ENCODE measurements at regions not wholly inside any gene's neighbourhood (a gene's known extent, or its start where the extent isn't known, plus 50 kb on each side); places are given as distances from the start of the nearest gene placed in this dataset.
"Not testable (repeated sequence)": the region's sequence is repeated elsewhere in the genome, so short reads cannot be mapped to it uniquely, and the experiment has no call there.

- FAIRE-seq, result no peak
These were observed 382.2 kb downstream of the FLRT2 start for GRCh38 chr14:85912141-85912540.

GRCh38 chr14:85911044-85911443 is 381.1 kb downstream of the FLRT2 start:
- FAIRE-seq, result no peak

DNA sequence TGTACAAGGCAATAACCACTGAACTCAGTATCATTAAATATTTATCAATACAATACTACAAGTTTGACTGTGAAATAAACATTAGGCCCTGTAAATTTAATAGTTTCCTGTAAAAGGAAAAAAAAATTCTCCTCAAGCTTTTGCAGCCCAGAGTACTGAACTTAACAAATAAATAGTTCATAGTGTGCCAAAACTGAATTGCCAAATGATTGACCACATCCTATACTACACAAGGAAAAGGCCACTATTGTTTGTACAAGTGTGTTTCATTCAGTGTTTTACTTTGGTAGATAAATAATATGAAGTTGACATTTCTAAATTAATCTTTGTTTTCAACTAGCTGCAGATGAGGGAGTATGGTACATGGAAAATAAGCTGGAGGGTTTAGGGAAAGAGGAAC is 379.6 kb downstream of the FLRT2 start:
- FAIRE-seq, result no peak

DNA sequence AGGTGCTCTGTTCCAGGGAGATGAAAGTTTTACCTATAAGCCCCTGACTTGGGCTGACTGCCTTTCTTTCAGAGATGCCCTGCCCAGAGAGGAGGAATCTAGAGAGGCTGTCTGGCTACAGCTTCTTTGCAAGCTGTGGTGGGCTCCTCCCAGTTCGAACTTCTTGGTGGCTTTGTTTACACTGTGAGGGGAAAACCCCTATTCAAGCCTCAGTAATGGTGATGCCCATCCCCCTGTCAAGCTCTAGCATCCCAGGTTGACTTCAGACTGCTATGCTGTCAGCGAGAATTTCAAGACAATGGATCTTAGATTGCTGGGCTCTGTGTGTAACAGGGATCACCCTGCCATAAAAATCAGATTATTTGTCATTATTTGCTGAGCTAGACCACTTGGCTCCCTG is 377.6 kb downstream of the FLRT2 start:
- FAIRE-seq, result no peak

GRCh38 chr14:85897808-85898207 is 367.9 kb downstream of the FLRT2 start:
- no peak for FAIRE-seq

- FAIRE-seq, result no peak
These were observed 365.7 kb downstream of the FLRT2 start for GRCh38 chr14:85895603-85896002.

GRCh38 chr14:85892251-85892650 is 362.3 kb downstream of the FLRT2 start:
- FAIRE-seq, result no peak

GRCh38 chr14:85883966-85884365 is 354.0 kb downstream of the FLRT2 start:
- no peak for FAIRE-seq

- no peak for FAIRE-seq
These were observed 353.2 kb downstream of the FLRT2 start for GRCh38 chr14:85883101-85883500.

DNA sequence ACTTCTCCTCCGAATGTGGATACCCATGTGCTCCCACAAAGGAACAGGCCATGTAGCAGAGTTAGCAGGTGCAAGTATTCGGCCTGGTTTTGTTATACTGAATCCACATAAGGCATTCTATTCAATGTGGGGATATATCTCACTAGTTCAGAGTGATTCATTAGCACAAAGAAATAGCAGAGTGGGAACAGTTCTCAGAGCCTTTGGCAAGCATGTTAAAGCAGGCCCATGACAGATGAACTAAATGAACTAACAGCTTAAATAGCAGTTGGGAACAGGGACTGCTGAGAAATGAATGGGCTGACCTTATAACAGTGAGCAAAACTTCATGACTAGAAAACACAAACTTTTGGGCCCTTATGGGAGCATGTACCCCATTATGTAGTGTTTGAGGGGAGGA is 352.0 kb downstream of the FLRT2 start:
- no peak for FAIRE-seq

GRCh38 chr14:85878874-85879273 is 348.9 kb downstream of the FLRT2 start:
- FAIRE-seq, result no peak

- FAIRE-seq, result no peak
These were observed 343.1 kb downstream of the FLRT2 start for GRCh38 chr14:85873006-85873405.

DNA sequence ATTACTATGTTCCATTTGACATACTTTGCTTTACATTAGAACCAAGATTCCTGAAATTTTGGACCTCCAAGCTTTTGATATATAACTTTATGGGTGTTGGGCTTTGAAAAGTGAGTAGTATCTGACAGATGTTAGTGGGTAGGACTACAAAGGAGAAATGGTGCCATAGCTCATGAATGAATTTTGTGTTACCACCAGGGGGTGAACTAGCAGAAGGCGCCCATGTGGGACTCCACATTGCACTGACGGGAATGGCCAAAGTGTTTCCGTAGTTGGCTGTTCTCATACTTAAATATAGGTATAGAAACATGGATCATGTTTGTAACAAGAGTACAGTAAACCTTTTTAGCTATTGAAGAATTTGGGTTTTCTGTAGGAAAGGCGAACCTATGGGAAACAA is 337.5 kb downstream of the FLRT2 start:
- FAIRE-seq, result no peak

DNA sequence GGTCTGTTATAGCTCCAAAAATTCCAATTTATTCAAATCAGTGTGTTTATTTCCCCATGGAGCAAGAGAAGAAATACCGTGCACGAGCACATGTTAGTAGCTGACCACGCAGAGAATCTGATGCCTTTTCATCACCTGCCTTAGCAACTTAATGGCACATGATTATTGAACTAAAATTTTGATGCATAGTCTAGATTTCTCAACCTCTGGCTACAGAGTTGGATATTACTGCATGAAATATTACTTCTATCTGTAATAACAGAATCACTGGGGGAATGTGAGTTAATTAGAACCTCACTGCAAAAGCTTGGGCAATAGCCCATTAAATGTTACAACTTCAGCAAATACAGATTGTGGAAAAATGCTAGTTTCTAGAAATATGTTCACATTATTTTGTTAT is 335.8 kb downstream of the FLRT2 start:
- no peak for FAIRE-seq

DNA sequence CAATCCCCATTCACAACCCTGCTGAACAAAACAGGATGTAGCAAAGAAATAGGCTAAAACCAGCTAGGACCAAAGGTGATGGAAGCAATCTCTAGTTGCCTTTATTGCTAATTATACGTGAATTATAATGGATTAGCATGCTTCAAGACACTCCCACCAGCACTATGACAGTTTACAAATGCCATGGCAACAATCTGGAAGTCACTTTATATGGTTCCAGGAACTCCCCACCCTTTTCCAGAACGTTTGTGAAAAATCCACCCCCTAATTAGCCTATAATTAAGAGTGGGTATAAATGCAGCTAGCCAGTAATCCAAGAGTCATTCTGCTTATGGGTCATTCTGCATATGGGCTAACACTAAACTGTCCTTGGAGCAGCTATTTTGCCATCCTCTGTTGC is 328.7 kb downstream of the FLRT2 start:
- no peak for FAIRE-seq

- FAIRE-seq, result no peak
These were observed 326.5 kb downstream of the FLRT2 start for GRCh38 chr14:85856430-85856829.

DNA sequence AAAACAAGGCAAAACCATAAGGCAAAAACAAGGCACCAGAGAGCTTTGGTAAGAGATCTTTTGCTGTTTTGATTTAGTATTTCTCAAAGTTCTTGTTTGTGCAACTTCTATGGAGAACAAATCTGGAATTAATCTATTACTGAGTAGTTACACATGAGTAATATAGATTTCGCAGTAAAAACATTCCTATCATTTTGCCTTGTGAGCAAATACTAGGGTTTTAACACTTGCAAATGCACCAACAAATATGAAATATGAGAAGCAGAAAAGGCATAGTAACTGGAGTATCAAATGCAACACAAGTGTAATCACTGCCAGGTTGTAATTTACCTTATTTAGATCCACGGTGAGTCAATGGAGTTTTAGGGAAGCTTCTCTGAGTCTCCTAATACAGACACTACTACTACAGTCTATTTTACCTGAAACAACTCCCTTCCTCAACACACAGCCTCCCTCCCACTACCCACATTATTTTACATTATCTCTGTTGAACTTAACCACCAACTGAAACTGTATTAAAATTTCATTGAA is 324.1 kb downstream of the FLRT2 start:
- no peak for FAIRE-seq

DNA sequence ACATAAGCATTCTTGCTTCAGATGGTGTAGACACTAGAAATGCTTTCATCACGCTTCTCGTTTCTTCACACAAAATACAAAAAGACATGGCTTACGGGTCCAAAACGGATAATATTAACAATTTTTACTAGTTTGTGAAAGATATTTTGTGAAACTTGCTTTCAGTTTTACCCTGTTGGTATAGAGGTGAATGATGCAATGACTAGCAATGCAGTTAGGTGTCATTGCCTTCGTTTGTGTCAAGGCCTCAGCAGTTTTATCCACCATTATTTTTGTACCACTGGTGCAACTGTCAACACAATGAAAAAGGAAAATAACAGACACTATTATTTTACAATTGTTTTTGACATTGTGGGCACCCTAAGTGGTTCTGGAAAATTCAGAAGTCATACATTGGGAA is 323.0 kb downstream of the FLRT2 start:
- no peak for FAIRE-seq

DNA sequence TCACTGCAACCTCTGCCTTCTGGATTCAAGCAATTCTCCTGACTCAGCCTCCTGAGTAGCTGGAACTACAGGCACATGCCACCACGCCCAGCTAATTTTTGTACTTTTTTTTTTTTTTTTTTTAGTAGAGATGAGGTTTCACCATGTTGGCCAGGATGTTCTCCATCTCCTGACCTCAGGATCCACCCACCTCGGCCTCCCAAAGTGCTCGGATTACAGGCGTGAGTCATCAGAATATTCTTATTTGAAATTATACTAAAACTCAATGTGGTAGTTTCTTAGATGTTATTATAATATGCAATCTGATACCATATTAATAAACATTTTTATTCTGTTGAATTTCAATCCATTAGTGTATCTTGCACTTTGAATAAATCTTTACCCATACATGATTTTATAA is 322.2 kb downstream of the FLRT2 start:
- not testable (repeated sequence) for FAIRE-seq

- FAIRE-seq, result not testable (repeated sequence)
These were observed 300.6 kb downstream of the FLRT2 start for GRCh38 chr14:85830549-85830948.

GRCh38 chr14:85829601-85830000 is 299.7 kb downstream of the FLRT2 start:
- not testable (repeated sequence) for FAIRE-seq

DNA sequence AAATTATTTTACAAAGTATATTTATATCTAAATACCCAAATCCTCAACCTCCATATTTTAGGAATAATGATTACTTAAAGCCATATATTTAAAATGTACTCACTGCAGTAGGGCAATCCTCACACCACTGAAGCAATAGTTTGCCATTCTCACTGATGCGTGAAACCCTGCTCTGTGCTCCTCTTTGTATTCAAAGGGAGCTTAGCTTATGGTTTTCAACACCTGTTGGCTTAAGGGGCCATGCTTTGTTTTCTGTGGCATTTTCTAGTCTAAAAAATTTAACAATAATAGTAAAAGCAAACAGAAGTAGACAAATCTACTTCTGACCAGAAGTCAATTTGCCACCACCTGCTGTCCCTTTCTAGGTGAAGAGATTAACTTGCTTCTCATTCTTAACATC is 294.6 kb downstream of the FLRT2 start:
- no peak for FAIRE-seq

DNA sequence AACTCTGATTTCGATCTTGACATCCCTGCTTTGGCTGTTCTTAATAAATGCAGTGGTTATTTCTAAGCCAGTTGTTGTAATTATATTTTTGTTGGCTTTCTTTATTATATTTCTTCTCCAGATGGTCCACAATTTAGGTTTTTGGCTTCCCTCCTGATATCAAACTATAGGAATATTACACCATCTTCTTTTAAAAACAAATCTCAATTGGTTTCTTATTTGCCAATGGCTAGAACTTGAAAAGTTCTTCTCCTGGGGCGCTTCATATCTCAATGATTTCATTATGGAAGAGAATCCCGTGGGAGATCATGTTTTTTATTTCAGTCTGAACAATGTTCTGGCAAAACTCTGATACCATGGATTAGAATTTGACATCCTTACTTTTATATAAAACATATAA is 292.3 kb downstream of the FLRT2 start:
- FAIRE-seq, result no peak

- no peak for FAIRE-seq
These were observed 287.5 kb downstream of the FLRT2 start for GRCh38 chr14:85817430-85817829.

DNA sequence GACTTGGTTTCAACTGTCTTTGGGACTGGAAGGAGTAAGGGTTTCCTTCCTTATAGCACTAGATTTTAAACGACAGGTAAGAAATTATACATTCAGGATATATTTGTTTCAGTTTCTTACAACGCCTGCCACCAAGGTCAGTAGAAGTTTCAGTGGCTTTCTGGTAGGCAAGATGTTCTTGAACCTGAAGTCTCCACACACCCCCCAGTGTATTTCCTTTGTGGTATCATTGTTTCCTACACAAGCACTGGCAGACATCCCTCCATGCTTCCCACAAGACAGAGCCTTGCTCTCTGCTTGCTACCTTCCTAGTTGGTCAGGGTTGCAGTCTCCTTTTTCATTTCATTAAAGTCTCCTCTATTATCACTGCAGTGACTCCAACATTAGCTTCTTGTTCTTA is 283.1 kb downstream of the FLRT2 start:
- no peak for FAIRE-seq

- no peak for FAIRE-seq
These were observed 281.4 kb downstream of the FLRT2 start for GRCh38 chr14:85811340-85811739.
